HepG2 (cell line): ENCODE measurements at regions not wholly inside any gene's neighbourhood (a gene's known extent, or its start where the extent isn't known, plus 50 kb on each side); places are given as distances from the start of the nearest gene placed in this dataset.

Source experiments
- MED8 ChIP-seq: sonication (generic); formaldehyde crosslinking; IDR thresholded peaks from 2 replicates; pipeline ENCODE4 v1.8.1; 2023; ENCODE audit warnings: mild to moderate bottlenecking, missing genetic modification reagents; ENCODE audit not compliant: insufficient replicate concordance
- YEATS2 ChIP-seq: sonication (generic); formaldehyde crosslinking; IDR thresholded peaks from 2 replicates; pipeline ENCODE4 v1.4.0; 2020; ENCODE audit warnings: missing genetic modification reagents, borderline replicate concordance
- YEATS4 ChIP-seq: sonication (generic); formaldehyde crosslinking; IDR thresholded peaks from 2 replicates; pipeline ENCODE4 v1.4.0; 2020; ENCODE audit warnings: missing genetic modification reagents, borderline replicate concordance
- YY1 ChIP-seq: IDR thresholded peaks from 2 replicates; pipeline ENCODE4 v1.6.1; 2011; ENCODE audit warnings: low read length, low read depth, moderate library complexity, mild to moderate bottlenecking; ENCODE audit not compliant: insufficient read depth, insufficient replicate concordance
- ZFP1 ChIP-seq: IDR thresholded peaks from 2 replicates; pipeline ENCODE4 v1.6.1; 2016
- TF ChIP-seq, protein P1 (sequence below): sonication (generic); formaldehyde crosslinking; IDR thresholded peaks from 2 replicates; pipeline ENCODE4 v1.5.0; 2020; ENCODE audit warnings: mild to moderate bottlenecking, missing genetic modification reagents, moderate library complexity
- TF ChIP-seq, protein P2 (sequence below): sonication (generic); formaldehyde crosslinking; conservative IDR thresholded peaks from 2 replicates; pipeline ENCODE4 v1.8.0; 2022; ENCODE audit warnings: mild to moderate bottlenecking, moderate library complexity, missing genetic modification reagents
- TF ChIP-seq, protein P3 (sequence below): sonication (generic); formaldehyde crosslinking; IDR thresholded peaks from 2 replicates; pipeline ENCODE4 v1.5.0; 2020; ENCODE audit warnings: mild to moderate bottlenecking, missing genetic modification reagents
- TF ChIP-seq, protein P4 (sequence below): sonication (generic); formaldehyde crosslinking; IDR thresholded peaks from 2 replicates; pipeline ENCODE4 v1.4.0; 2020; ENCODE audit warnings: missing genetic modification reagents, mild to moderate bottlenecking, borderline replicate concordance

DNA sequence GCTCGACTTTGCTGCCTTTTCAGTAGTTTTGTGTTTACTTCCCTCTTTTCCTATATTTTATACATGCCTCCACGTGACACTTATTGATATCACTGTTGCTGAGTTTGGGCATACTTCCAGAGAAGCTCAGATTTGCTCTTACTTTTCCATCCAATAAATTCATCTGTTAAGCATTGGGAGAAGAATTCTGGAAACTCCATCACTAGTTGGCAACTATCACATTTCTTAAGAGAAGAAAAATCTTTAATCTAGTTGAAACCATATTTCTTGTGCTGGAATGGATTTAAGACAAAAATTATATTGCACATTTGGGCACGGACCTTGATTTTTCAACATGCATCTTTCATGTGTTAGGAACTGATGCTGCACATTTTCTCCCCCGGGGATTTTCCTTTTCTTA is 52.6 kb upstream of the CPO start:
- TF ChIP-seq, protein P1, sequence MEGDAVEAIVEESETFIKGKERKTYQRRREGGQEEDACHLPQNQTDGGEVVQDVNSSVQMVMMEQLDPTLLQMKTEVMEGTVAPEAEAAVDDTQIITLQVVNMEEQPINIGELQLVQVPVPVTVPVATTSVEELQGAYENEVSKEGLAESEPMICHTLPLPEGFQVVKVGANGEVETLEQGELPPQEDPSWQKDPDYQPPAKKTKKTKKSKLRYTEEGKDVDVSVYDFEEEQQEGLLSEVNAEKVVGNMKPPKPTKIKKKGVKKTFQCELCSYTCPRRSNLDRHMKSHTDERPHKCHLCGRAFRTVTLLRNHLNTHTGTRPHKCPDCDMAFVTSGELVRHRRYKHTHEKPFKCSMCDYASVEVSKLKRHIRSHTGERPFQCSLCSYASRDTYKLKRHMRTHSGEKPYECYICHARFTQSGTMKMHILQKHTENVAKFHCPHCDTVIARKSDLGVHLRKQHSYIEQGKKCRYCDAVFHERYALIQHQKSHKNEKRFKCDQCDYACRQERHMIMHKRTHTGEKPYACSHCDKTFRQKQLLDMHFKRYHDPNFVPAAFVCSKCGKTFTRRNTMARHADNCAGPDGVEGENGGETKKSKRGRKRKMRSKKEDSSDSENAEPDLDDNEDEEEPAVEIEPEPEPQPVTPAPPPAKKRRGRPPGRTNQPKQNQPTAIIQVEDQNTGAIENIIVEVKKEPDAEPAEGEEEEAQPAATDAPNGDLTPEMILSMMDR (CRISPR knock-in tag): no peak
- TF ChIP-seq MED8 (CRISPR knock-in tag): no peak
- TF ChIP-seq, protein P2, sequence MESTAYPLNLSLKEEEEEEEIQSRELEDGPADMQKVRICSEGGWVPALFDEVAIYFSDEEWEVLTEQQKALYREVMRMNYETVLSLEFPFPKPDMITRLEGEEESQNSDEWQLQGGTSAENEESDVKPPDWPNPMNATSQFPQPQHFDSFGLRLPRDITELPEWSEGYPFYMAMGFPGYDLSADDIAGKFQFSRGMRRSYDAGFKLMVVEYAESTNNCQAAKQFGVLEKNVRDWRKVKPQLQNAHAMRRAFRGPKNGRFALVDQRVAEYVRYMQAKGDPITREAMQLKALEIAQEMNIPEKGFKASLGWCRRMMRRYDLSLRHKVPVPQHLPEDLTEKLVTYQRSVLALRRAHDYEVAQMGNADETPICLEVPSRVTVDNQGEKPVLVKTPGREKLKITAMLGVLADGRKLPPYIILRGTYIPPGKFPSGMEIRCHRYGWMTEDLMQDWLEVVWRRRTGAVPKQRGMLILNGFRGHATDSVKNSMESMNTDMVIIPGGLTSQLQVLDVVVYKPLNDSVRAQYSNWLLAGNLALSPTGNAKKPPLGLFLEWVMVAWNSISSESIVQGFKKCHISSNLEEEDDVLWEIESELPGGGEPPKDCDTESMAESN: no peak
- TF ChIP-seq YEATS4 (CRISPR knock-in tag): no peak
- no peak for TF ChIP-seq YY1
- TF ChIP-seq ZFP1: no peak
- no peak for TF ChIP-seq YEATS2
- TF ChIP-seq, protein P3, sequence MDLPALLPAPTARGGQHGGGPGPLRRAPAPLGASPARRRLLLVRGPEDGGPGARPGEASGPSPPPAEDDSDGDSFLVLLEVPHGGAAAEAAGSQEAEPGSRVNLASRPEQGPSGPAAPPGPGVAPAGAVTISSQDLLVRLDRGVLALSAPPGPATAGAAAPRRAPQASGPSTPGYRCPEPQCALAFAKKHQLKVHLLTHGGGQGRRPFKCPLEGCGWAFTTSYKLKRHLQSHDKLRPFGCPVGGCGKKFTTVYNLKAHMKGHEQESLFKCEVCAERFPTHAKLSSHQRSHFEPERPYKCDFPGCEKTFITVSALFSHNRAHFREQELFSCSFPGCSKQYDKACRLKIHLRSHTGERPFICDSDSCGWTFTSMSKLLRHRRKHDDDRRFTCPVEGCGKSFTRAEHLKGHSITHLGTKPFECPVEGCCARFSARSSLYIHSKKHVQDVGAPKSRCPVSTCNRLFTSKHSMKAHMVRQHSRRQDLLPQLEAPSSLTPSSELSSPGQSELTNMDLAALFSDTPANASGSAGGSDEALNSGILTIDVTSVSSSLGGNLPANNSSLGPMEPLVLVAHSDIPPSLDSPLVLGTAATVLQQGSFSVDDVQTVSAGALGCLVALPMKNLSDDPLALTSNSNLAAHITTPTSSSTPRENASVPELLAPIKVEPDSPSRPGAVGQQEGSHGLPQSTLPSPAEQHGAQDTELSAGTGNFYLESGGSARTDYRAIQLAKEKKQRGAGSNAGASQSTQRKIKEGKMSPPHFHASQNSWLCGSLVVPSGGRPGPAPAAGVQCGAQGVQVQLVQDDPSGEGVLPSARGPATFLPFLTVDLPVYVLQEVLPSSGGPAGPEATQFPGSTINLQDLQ (CRISPR knock-in tag): no peak
- TF ChIP-seq, protein P4, sequence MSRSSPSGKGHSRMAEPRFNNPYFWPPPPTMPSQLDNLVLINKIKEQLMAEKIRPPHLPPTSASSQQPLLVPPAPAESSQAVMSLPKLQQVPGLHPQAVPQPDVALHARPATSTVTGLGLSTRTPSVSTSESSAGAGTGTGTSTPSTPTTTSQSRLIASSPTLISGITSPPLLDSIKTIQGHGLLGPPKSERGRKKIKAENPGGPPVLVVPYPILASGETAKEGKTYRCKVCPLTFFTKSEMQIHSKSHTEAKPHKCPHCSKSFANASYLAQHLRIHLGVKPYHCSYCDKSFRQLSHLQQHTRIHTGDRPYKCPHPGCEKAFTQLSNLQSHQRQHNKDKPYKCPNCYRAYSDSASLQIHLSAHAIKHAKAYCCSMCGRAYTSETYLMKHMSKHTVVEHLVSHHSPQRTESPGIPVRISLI (CRISPR knock-in tag): no peak
